GM19468 (cell line): ENCODE measurements at regions not wholly inside any gene's neighbourhood (a gene's known extent, or its start where the extent isn't known, plus 50 kb on each side); places are given as distances from the start of the nearest gene placed in this dataset.
"Not testable (repeated sequence)": the region's sequence is repeated elsewhere in the genome, so short reads cannot be mapped to it uniquely, and the experiment has no call there.

Experiments
- ATAC-seq: cut with Tn5 transposase; IDR thresholded peaks from one replicate; pipeline ENCODE4 v1.9.1; 2021; ENCODE audit warnings: mild to moderate bottlenecking, moderate library complexity, moderate number of reproducible peaks; ENCODE audit not compliant: unreplicated experiment; ENCODE audit errors: extremely low read depth

GRCh38 chr3:20576228-20576627 is 390.2 kb upstream of the SGO1 start:
- ATAC-seq = no peak

DNA sequence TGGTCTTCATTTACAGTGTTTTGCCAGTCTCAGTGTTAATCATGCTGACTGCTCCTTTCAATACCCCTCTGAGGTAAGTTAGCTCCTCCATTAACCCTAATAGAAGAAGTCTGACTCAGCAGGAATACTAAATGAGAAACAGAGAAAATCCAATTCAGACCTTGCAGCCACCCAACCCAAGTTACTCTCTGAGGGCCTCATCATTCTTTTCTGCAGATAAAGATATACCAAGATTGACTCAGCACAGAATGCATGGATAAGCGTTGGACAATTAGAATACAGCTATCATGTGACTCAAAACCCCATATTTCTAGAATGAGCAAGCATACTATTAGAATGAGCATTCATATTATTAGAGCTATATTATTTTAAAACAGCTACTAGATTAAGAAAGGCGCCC is 389.1 kb upstream of the SGO1 start:
- ATAC-seq = no peak

- ATAC-seq = no peak
These were observed 388.7 kb upstream of the SGO1 start for GRCh38 chr3:20574746-20575145.

DNA sequence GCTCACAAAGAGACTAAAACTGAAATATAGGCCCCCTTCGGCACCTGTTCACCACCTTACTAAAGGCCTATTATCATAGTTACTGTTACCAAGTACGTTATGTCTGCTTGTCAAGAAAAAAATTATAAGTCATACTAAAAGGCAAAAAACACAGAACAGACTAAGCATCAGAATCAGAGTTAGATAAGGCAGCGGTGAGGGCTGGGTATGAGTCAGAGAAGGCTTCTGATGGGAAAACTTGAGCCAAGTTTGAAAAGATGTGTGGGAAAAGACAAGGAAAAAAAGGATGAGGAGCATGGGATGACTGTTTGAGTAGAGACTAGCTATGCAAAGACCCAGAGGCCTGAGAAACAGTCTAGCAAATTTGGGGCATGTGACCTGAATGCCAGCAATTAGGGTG is 387.2 kb upstream of the SGO1 start:
- no peak for ATAC-seq

- no peak for ATAC-seq
These were observed 386.5 kb upstream of the SGO1 start for GRCh38 chr3:20572473-20572872.

GRCh38 chr3:20569310-20569709 is 383.3 kb upstream of the SGO1 start:
- no peak for ATAC-seq

- ATAC-seq = no peak
These were observed 379.0 kb upstream of the SGO1 start for GRCh38 chr3:20564966-20565365.

DNA sequence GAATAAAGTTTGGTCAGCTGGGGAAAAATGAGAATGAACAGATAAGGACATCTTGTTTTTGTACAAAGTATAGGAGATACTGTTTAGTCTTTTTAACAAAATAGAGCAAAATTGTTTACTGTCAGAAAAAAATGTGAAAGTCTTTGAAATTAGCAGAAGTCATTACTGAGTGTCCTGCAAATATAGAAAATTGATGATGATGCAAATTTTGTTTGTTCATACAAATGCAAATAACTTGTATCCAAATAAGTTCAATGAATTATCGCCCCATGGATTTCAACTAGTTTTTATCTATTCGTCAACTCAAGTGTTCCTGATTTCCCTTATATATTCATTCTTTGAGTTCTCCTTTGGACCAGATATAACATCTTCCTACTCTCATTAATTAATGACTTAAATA is 378.0 kb upstream of the SGO1 start:
- no peak for ATAC-seq

- no peak for ATAC-seq
These were observed 377.2 kb upstream of the SGO1 start for GRCh38 chr3:20563251-20563650.

DNA sequence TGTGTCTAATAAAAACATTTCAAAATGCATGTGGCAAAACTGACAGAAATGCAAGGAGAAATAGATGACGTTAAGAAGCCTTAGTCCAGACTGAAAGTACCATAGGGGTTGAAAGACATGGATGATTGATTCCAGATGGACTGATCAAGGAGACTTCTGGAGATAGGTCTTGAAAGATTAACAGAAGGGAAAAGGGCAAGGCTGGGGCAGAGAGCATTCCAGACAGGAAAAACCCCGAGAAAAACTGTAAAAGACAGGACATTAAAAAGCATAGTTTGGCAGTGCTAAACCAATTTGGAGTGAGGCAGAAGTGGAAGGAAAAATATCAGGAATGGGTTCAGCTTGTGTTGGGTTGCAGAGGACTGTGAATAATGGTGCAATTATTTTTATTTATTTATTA is 375.2 kb upstream of the SGO1 start:
- ATAC-seq = no peak

DNA sequence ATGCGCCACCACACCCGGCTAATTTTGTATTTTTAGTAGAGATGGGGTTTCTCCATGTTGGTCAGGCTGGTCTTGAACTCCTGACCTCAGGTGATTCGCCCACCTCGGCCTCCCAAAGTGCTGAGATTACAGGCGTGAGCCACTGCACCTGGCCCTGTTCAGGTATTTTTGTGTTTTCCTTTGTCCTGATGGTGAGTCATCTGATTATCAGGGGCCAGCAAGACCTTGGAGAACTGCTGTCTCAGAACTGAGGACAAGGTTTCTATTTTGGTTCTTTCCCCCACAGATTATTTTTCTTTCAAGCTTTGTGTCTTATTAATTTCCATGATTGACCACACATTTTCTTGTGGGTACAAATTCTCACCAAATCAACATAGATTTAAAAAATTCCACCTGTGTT is 374.4 kb upstream of the SGO1 start:
- not testable (repeated sequence) for ATAC-seq

DNA sequence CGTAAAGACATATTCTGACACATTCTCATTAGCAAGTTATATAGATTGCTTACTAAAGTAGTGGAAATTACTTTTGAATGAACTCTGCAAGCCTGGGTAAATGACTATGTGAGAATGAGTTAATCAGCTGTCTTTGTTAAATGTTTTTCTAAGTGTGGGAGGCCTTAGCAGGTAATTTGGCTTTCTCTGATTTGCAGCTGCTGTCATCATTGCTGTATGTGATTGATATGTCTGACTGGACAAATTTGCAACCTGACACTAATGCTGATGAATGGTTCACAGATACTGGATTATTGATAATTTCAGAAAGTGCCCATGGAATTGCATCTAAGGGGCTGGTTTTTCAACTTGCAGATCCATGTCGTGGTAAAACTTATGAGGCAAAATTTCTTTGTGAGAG is 372.2 kb upstream of the SGO1 start:
- no peak for ATAC-seq

DNA sequence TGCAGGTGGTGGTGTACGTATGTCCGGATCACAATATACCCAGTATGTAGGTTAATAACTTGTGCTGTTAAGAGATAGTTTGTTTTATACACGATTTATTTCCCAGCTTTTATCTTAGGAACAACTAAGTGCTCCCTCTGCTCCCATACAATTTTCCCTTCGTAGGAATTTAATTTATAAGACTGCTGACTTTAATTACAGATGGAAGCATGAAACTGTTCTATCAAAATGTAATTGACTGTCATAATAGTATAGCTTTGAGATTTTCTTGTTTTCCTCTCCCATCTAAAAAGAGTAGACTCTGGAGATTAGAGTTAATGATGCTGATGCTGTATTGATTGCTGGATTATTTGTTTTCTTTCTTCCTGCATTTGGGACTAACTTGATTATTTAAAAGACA is 370.7 kb upstream of the SGO1 start:
- ATAC-seq = no peak

DNA sequence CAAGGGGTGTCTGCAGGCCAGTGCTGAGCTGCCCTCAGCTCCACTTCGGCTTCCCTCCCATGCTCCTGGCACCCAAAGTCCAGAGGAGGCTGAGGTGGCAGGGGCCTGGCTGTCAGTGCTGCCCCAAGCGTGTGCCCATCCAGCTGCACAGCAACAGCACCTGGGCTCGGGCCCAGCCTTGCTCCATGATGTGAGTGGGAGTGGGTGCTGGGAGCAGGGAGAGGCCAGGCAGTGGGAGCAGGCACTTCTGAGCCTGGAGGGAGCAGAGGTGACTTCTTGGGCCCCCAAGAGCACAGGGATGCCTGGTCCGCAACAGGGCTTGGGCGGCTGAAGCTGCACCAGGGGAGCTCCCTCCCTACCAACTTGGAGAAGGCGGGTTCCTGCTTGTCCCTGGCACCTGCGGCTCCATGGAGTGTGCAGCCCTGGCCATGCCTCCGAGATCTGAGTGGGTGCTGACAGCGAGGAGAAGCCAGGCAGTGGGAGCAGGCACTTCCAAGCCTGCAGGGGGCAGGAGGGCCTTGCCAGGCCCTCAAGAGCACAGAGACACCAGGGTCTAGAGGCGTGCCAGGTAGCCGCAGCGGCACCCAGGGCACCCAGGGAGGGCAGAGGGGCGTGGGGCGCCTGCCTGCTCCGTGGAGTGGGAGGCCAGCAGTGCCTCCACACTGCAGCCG is 366.7 kb upstream of the SGO1 start:
- no peak for ATAC-seq

DNA sequence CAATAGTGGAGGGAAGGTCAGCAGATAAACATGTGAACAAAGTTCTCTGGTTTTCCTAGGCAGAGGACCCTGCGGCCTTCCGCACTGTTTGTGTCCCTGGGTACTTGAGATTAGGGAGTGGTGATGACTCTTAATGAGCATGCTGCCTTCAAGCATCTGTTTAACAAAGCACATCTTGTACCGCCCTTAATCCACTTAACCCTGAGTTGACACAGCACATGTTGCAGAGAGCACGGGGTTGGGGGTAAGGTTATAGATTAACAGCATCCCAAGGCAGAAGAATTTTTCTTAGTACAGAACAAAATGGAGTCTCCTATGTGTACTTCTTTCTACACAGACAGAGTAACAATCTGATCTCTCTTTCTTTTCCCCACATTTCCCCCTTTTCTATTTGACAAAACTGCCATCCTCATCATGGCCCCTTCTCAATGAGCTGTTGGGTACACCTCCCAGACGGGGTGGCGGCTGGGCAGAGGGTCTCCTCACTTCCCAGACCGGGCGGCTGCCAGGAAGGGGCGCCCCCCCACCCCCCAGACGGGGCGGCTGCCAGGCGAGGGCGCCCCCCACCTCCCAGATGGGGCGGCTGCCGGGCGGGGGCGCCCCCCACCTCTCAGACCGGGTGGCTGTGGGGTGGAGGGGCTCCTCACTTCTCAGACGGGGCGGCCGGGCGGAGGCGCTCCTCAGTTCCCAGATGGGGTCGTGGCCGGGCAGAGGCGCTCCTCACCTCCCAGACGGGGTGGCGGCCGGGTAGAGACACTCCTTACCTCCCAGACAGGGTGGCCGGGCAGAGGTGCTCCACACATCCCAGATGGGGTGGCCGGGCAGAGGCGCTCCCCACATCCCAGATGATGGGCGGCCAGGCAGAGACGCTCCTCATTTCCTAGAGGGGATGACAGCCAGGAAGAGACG is 361.6 kb upstream of the SGO1 start:
- ATAC-seq = not testable (repeated sequence)

DNA sequence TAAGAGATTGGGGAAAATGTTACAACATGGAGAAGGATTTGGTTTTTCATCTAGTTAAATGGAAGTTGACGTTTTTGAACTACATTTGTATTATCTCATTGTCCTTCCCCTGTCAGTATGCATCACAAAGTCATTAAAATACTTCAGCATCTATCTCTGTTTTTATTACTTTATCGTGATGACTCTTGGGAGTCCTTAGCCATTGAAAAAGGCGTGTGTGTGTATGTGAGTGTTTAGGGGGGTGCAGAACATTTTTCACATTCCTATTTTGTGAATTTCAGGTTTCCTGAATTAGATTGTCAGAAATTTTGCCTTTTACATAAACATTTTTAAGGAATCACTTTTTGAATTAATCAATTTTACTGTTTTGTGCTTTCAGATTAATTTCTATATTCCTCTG is 360.6 kb upstream of the SGO1 start:
- ATAC-seq = no peak

GRCh38 chr3:20543535-20544226 is 357.7 kb upstream of the SGO1 start:
- ATAC-seq = no peak

- no peak for ATAC-seq
These were observed 354.1 kb upstream of the SGO1 start for GRCh38 chr3:20540066-20540465.

- ATAC-seq = no peak
These were observed 353.7 kb upstream of the SGO1 start for GRCh38 chr3:20539666-20540065.

GRCh38 chr3:20537234-20537633 is 351.2 kb upstream of the SGO1 start:
- no peak for ATAC-seq

DNA sequence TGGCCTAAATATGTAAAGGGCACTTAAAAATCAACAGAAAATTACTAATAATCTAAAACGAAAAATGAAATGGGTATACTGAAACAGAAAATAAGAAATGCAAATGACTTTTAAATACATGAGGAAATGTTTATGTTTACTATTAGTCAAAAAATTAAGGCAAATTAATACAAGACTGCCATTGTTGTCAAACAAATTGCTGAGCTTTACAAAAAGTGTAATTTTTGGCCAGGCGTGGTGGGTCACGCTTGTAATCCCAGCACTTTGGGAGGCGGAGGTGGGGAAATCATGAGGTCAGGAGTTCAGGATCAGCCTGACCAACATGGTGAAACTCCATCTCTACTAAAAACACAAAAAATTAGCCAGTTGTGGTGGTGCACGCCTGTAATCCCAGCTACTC is 343.9 kb upstream of the SGO1 start:
- no peak for ATAC-seq
